ENCODE measurements at regions not wholly inside any gene's neighbourhood (a gene's known extent, or its start where the extent isn't known, plus 50 kb on each side); places are given as distances from the start of the nearest gene placed in this dataset.

DNA sequence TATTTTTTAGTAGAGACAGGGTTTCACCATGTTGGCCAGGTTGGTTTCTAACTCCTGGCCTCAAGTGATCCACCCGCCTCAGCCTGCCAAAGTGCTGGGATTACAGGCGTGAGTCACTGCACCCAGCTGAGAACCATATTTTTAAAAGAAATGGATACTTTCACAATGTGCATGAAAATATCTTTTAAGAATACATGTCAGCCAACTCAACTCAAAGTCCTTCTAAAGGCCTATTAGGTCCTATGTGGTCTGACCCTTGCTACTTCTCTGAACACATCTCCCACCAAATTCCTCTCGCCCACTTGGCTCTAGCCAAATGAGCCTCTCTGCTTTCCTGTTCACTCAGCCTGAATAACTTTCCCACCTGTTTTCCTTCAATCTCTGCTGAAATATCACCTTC lies 119.6 kb downstream of the MTX2 start:
- Histone ChIP-seq H3K36me3 (no peaks in the 10 kb centered on the region), H3K4me1 (no peaks in the 10 kb centered on the region), H3K27ac (no peak overlapping the region), H3K4me3 (no peak overlapping the region), H3K9me3 (no peaks in the 10 kb centered on the region), H3K27me3 (no peaks in the 10 kb centered on the region)
- ATAC-seq (no peak), DNase-seq (no peak)
- no peak for TF ChIP-seq CTCF (IDR thresholded peaks at IDR 0.05)
- intact Hi-C loops (cut with DNase I), result no loop called here

- intact Hi-C loops (cut with DNase I), result no loop called here
- Histone ChIP-seq H3K36me3 (no peaks in the 10 kb centered on the region), H3K27ac (no peak overlapping the region), H3K4me3 (no peak overlapping the region), H3K9me3 (no peaks in the 10 kb centered on the region), H3K27me3 (no peaks in the 10 kb centered on the region), H3K4me1 (no peaks in the 10 kb centered on the region)
- no peak for ATAC-seq
- TF ChIP-seq CTCF (IDR thresholded peaks at IDR 0.05), result no peak
- no peak for DNase-seq
Measured at GRCh38 chr2:176390276-176391147, 121.3 kb downstream of the MTX2 start.

GRCh38 chr2:176391148-176391419 lies 121.8 kb downstream of the MTX2 start:
- no peak for ATAC-seq
- intact Hi-C loops (cut with DNase I), result no loop called here

GRCh38 chr2:176392249-176392648 lies 123.0 kb downstream of the MTX2 start:
- no peak for TF ChIP-seq CTCF (IDR thresholded peaks at IDR 0.05)
- no peak overlapping the region for H3K27ac ChIP-seq
- H3K27me3 ChIP-seq, result no peaks in the 10 kb centered on the region
- ATAC-seq (peak; percentile 49), DNase-seq (no peak)
- intact Hi-C loops (cut with DNase I), result no loop called here
- no peaks in the 10 kb centered on the region for H3K36me3 ChIP-seq
- H3K9me3 ChIP-seq, result no peaks in the 10 kb centered on the region
- no peak overlapping the region for H3K4me3 ChIP-seq
- no peaks in the 10 kb centered on the region for H3K4me1 ChIP-seq

More at GRCh38 chr2:176391148-176391419, 121.8 kb downstream of the MTX2 start:
- no peaks in the 10 kb centered on the region for H3K36me3 ChIP-seq
- H3K4me3 ChIP-seq, result no peak overlapping the region
- no peak overlapping the region for H3K27ac ChIP-seq
- TF ChIP-seq CTCF (IDR thresholded peaks at IDR 0.05), result no peak
- H3K9me3 ChIP-seq, result no peaks in the 10 kb centered on the region
- H3K4me1 ChIP-seq, result no peaks in the 10 kb centered on the region
- no peaks in the 10 kb centered on the region for H3K27me3 ChIP-seq
- no peak for DNase-seq

DNA sequence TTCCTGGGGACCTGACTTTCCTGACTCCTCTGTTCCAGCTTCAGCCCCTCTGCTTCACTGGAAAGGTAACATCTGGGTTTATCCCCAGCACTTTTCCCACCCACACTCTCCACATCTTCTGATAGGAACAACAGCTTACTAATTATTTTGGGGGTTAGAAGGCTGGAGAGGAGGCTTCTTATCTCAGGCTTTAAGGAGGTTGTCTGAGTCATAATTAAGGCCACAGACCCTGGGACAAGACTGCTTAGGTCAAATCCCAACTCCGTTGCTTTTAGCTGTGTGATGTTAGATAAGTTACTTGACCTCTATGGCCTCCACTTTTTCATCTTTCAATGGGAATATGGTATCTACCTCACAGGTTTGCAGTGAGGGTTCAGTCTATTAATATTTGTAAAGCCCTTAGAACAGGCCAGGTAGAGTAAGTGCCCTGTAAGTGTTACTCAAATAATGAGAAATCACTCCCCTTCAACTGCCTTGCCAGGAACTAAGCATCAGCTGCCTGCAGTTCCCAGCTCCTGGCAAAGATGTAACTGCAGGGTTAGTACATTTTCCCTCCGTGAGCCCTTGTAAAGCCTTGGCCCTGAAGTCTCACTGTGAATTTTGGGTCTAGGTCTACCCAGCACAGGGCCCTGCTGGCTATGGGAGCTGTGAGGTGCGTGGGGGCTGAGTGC lies 123.6 kb downstream of the MTX2 start:
- ATAC-seq, result peak; percentile 92
- H3K36me3 ChIP-seq, result no peaks in the 10 kb centered on the region
- H3K27me3 ChIP-seq, result no peaks in the 10 kb centered on the region
- H3K9me3 ChIP-seq, result no peaks in the 10 kb centered on the region
- no peak overlapping the region for H3K27ac ChIP-seq
- no peaks in the 10 kb centered on the region for H3K4me1 ChIP-seq
- H3K4me3 ChIP-seq, result no peak overlapping the region
- no peak for TF ChIP-seq CTCF (IDR thresholded peaks at IDR 0.05)
- intact Hi-C loops (cut with DNase I), result no loop called here
- peak in 1 of 4 donors; percentile 23 for DNase-seq

All from left lung (tissue), 4 donors.